HG03460 (cell line): ENCODE measurements at regions not wholly inside any gene's neighbourhood (a gene's known extent, or its start where the extent isn't known, plus 50 kb on each side); places are given as distances from the start of the nearest gene placed in this dataset.
"Not testable (repeated sequence)": the region's sequence is repeated elsewhere in the genome, so short reads cannot be mapped to it uniquely, and the experiment has no call there.

ENCODE experiments used
- ATAC-seq: cut with Tn5 transposase; IDR thresholded peaks from one replicate; pipeline ENCODE4 v1.9.1; 2021; ENCODE audit not compliant: unreplicated experiment

- ATAC-seq: no peak
Measured at GRCh38 chr21:35582731-35583130, 477.6 kb downstream of the SETD4 start.

GRCh38 chr21:35581640-35582039 lies 478.7 kb downstream of the SETD4 start:
- ATAC-seq: no peak

DNA sequence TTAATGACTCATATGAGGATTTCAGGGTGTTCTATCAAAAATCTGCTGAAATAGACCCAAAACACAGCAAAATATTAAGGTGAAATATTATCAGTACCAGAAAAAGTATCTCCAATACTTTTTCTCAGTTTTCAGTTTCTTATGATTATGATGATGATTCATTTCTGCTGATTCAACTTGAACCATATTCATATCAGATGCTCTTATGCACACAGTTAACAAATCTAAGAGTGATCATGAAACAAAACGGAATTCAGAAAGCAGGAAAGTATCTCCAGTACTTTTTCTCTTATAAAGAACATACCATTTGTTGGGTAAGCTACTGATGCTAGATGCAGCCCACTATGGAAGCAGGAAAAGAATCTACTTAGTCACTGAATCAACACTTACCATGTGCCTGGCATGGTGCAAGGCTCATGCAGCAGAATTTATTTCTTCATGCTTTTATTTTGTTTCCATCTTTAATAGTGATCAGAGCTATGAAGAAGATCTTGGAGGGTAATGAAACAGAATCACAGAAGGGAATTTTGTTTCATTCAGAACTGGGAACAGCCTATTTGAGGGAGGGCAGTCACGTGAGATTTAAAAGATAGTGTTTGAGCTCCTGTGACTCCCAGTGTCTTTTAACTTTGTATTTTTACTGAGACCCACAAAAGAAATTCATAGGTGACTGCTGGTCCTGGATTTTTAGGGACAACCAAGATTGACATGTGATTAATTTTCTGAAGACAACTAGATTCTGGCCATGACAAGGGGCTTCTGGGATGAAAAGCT lies 480.6 kb downstream of the SETD4 start:
- ATAC-seq: no peak

DNA sequence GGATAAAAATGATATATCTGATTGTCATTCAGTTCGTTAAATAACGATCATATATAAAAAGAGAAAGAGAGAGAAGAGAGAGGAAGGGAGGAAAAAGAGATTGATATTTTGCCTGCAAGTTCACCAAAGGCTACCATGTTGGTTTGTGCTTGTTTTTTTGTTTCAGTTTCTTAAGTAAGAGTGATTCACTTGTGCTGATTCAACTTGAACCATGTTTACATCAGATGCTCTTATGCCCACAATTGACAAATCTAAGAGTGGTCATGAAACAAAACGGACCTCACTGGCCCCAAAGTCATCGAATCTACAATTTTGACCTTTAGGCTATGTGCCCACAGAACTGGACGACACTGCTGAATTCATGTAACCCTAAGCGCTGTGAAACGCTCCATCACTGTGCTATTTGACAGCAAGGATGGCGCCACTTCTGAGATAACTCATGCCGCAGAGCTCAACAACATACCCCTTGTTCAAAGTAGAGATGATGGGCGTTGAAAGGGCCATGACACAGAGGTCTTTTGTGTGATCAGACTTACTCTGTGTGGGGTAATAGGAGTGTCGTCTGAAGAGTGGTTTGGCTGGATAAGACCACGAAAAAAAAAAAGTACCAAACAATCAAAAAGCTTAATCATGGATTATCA lies 481.4 kb downstream of the SETD4 start:
- ATAC-seq: no peak

- no peak for ATAC-seq
Measured at GRCh38 chr21:35578347-35578782, 482.0 kb downstream of the SETD4 start.

- ATAC-seq: no peak
Measured at GRCh38 chr21:35575280-35575915, 484.9 kb downstream of the SETD4 start.

- no peak for ATAC-seq
Measured at GRCh38 chr21:35573472-35574374, 486.6 kb downstream of the SETD4 start.

DNA sequence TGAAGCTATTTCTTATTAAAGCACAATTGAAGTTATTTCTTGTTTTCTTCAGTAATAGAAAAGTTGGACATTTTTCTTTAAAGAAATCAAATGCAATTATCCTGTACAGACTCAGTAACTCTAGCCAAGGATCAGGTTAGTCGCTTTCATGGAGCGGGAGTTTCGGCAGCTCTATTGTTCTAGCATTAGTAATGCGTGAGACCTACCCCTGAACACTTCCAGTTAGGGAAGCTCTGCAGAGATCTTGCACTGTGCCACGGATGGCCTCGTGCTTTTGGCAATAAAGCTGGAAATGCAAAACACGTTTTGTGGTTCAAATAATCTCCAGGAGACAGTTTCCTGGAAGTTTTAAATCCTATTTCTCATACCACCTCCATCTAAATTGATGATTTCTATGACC lies 488.4 kb downstream of the SETD4 start:
- ATAC-seq: no peak

DNA sequence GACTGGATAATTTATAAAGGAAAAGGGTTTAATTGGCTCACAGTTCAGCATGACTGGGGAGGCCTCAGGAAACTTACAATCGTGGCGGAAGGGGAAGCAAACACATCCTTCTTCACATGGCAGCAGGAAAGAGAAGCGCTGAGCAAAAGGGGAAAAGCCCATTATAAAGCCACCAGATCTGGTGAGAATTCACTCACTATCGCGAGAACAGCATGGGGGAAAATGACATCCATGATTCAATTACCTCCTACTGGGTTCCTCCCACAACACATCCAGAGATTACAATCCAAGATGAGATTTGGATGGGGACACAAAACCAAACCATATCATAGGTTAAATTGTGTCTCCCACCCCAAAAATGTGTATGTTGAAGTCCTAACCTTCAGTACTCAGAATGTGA lies 491.7 kb downstream of the SETD4 start:
- ATAC-seq: no peak

DNA sequence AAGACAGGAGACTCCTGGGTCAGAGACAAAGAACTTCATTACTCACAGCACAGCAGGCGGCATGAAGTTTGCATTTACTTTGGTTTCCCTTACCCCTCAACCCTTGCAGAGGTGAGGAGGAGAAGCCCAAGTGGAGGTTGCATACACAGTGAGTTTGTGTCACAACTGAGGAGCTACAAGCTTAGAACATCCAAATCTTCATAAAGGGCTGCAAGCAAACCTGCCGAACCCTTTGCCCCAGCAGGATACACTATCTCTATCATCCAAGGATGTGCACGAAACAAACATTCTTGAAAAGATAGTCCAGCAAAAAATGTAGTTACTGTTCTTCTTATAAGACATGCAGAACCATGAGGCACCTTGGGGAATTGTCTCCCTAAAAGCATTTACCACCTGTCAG lies 493.5 kb downstream of the SETD4 start:
- ATAC-seq: no peak

GRCh38 chr21:35565204-35565611 lies 495.1 kb downstream of the SETD4 start:
- no peak for ATAC-seq

DNA sequence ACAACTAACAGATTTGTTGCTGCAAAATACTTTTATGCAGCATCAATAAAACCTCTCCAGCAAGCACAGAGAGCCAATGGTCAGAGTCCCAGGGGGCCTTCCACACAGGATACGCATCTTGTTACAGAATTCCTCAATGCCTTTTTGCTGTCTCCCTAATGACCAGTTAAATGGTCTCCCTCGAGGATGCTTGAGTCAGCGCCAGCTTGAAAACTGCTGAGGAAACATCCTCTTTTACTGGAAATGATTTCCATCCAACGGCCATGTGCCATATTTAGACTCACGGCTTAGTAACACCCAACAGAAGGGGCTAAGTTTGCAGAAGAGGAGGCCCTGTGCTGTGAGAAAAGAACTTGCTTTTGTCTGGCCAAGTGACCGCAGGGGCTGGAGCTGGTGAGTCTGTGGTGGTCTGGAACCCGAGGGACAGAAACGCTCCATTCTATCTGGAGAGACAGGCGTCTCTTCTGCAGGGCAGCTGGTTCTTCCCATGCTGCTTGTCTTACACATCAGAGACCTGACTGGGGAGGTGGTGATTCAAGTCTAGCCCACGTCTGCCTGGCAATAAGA lies 496.4 kb downstream of the SETD4 start:
- no peak for ATAC-seq

DNA sequence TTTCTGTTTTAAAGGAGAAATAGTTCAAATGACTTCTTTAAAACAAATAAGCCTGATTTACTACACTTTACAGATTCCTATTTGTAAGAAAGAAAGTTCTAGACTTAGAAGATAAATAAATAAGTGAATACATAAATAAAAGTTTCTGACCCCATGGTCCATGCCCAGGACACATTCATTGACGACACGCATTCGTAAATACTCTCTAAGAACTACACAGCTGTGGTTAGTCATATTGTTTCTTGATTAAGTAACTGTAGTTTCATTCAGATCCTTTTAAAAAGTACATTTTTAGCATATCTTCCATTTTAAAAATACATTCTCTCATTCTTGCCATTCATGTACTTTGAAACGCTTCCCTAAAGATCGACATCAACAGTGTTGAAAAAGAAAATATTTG lies 497.4 kb downstream of the SETD4 start:
- ATAC-seq: no peak

GRCh38 chr21:35561116-35561515 lies 499.2 kb downstream of the SETD4 start:
- no peak for ATAC-seq

DNA sequence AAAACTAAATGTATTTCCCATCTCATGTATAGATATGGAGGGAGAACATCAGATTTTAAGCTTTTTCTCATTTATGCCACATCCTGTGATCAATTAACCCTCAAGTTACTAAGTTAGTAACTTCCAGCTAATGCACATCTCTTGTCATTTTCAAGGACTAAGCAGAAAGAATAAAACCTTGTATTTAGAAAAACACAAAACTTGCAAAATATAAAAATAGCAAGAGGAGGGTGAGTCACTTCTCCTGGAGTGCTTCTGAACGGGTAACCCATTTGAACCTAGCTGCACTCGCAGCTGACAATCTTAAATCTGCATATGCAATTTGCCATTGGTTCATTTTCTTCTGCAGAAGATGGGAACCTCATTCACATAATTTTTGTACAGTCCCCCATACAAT lies 500.5 kb downstream of the SETD4 start:
- no peak for ATAC-seq

DNA sequence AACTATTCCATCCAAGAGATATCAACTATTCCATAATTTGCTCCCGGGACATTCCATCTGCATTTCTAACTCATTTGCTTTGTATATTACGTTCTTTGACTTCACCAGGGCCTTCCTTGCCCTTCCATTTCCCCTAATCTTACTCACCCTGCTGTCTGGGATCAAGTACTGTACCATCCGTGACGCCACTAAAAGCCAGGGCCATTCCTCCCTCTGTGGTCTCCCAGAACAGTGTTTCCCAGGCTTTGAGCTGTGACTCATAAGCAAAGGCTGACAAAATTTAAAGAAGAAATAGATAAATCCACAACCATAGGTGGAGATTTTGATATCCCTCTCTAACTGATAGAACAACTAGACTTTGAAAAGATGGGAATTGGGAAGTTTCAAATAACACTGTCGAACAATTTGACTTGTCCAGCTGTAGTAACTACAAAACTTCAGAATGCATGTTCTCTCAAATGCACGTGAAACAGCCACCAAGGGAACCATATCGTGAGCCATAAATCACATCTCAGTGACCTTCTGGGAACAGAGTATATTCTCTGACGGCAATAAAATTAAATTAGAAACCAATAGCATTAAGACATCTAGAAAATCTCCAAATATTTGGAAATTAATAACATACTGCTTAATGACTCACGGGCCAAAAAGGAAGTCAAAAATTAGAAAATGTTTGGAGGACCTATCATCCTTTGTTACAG lies 501.0 kb downstream of the SETD4 start:
- no peak for ATAC-seq

DNA sequence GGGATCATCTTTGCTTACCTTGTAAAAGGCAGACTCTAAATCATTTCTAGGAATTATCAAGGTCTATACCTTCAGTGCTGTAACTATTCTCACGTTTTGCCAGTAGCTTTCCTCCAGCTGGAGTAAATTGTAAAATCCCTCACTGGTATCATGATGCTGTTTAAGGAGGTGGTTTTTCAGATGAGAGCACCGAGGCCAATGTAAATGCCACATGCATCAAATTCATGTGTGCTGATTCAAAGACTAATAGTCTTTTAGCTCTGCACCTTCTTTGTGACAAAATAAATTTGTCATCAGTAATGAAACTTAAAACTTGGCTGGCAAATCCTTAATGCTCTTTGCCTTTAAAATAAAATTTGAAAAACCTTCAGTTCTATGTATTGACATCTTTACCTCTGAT lies 503.8 kb downstream of the SETD4 start:
- no peak for ATAC-seq

- not testable (repeated sequence) for ATAC-seq
Measured at GRCh38 chr21:35552483-35552882, 503.4 kb upstream of the RUNX1 start.

GRCh38 chr21:35548904-35549615 lies 500.0 kb upstream of the RUNX1 start:
- no peak for ATAC-seq
